B cell (primary cell): ENCODE measurements at regions not wholly inside any gene's neighbourhood (a gene's known extent, or its start where the extent isn't known, plus 50 kb on each side); places are given as distances from the start of the nearest gene placed in this dataset.

Experiments used
- CTCF ChIP-seq: fragments of 200-600 bp; IDR thresholded peaks from one replicate; pipeline ENCODE4 v1.8.0; 2022; ENCODE audit warnings: antibody characterized with exemption, mild to moderate bottlenecking
- EZH2 ChIP-seq: IDR thresholded peaks from 2 replicates; pipeline ENCODE4 v1.6.1; 2012; ENCODE audit warnings: borderline replicate concordance, low read depth, mild to moderate bottlenecking, moderate library complexity, low read length; ENCODE audit not compliant: insufficient read depth, poor library complexity, severe bottlenecking

GRCh38 chr2:5594249-5594695, 97.9 kb upstream of the SOX11 start:
- no peak for TF ChIP-seq CTCF
- no peak for TF ChIP-seq EZH2
